ENCODE measurements at regions not wholly inside any gene's neighbourhood (a gene's known extent, or its start where the extent isn't known, plus 50 kb on each side); places are given as distances from the start of the nearest gene placed in this dataset.
"Not testable (repeated sequence)": the region's sequence is repeated elsewhere in the genome, so short reads cannot be mapped to it uniquely, and the experiment has no call there.

GRCh38 chr10:3876350-3876962 lies 91.4 kb upstream of the KLF6 start:
- DNase-seq = no peak

DNA sequence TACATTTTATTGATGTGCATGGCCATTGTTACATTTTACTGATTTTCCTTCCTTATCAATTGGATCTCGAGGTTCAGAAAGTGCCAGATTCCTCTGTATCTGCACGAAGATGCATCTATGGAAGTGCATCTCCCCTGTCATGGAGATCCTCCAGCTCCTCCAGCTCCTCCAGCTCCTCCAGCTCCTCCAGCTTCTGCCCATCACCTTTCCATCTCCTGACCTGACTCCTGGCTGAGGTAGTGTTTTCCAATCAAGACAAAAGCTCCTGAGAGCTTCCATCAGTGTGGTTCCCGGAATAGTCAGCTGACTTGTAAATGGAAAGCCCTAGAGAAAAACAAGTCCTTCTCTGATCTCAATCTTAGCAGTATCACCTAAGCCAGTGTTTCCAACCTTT lies 90.8 kb upstream of the KLF6 start:
- no peak overlapping the region for H3K27ac ChIP-seq
- 82 to 85% methylated on average over 3 of the region's 3 CpGs for WGBS, 2 donors
- TF ChIP-seq, protein P1, sequence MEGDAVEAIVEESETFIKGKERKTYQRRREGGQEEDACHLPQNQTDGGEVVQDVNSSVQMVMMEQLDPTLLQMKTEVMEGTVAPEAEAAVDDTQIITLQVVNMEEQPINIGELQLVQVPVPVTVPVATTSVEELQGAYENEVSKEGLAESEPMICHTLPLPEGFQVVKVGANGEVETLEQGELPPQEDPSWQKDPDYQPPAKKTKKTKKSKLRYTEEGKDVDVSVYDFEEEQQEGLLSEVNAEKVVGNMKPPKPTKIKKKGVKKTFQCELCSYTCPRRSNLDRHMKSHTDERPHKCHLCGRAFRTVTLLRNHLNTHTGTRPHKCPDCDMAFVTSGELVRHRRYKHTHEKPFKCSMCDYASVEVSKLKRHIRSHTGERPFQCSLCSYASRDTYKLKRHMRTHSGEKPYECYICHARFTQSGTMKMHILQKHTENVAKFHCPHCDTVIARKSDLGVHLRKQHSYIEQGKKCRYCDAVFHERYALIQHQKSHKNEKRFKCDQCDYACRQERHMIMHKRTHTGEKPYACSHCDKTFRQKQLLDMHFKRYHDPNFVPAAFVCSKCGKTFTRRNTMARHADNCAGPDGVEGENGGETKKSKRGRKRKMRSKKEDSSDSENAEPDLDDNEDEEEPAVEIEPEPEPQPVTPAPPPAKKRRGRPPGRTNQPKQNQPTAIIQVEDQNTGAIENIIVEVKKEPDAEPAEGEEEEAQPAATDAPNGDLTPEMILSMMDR (IDR thresholded peaks at IDR 0.05) = no peak
- TF ChIP-seq POLR2A (IDR thresholded peaks at IDR 0.05) = no peak
- no peaks in the 10 kb centered on the region for H3K9me3 ChIP-seq
- no peaks in the 10 kb centered on the region for H3K36me3 ChIP-seq (ENCODE audit: low read depth, missing control alignments)
- H3K27me3 ChIP-seq = no peaks in the 10 kb centered on the region
- DNase-seq = no peak
- intact Hi-C loops (cut with DNase I; ENCODE audit: low total_unique reads) = no loop called here
- no peaks in the 10 kb centered on the region for H3K4me1 ChIP-seq
- H3K4me3 ChIP-seq = no peak overlapping the region

More at GRCh38 chr10:3876350-3876962, 91.4 kb upstream of the KLF6 start:
- H3K36me3 ChIP-seq (ENCODE audit: low read depth, missing control alignments) = no peaks in the 10 kb centered on the region
- no peaks in the 10 kb centered on the region for H3K27me3 ChIP-seq
- H3K27ac ChIP-seq = no peak overlapping the region
- 76 to 86% methylated on average over 8 of the region's 8 CpGs for WGBS, 2 donors
- no peak overlapping the region for H3K4me3 ChIP-seq
- TF ChIP-seq, protein P1 (IDR thresholded peaks at IDR 0.05) = no peak
- TF ChIP-seq POLR2A (IDR thresholded peaks at IDR 0.05) = no peak
- intact Hi-C loops (cut with DNase I; ENCODE audit: low total_unique reads) = no loop called here
- H3K9me3 ChIP-seq = no peaks in the 10 kb centered on the region
- H3K4me1 ChIP-seq = no peaks in the 10 kb centered on the region

DNA sequence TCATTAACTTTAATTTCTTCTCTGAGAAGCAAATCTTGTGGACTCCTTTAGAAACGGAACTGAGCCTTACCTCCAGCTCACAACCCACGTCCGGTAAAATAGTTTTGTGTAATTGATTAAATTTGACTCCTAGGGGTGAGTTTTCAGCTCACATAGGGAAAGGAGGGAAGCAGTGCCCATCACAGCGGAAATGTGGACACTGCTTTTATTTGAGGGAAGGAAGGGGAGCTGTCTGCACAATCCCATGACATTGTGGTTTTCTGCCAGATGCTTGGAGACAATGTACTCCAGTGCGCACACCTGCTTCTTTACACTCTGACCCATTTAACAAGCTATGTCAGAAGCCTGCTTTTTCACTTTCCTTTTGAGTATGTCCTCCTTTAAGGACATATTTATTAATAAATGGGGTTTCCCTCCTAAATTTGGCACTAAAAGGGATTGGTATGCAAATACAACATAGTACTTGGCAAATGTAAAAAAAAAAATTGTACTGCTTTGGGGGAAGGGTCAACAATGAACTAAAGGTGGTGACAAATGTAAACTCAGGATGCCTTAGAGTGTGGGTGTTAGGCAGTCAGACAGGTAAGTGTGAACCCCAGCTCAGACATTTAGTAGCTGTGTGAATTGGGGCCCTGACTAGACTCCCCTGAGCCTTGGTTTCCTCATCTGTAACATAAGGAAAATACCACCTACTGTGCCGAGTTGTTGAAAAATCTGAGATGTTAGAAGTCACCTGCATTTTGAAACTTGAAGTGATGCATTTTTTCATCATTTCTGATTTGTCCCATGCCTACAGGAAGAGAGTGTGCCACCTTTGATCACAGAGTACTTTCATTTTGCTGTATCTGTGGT lies 90.2 kb upstream of the KLF6 start:
- H3K4me3 ChIP-seq = no peak overlapping the region
- H3K27ac ChIP-seq = no peak overlapping the region
- intact Hi-C loops (cut with DNase I; ENCODE audit: low total_unique reads) = no loop called here
- H3K36me3 ChIP-seq (ENCODE audit: low read depth, missing control alignments) = no peaks in the 10 kb centered on the region
- no peaks in the 10 kb centered on the region for H3K27me3 ChIP-seq
- no peaks in the 10 kb centered on the region for H3K9me3 ChIP-seq
- DNase-seq = no peak
- no peak for TF ChIP-seq POLR2A (IDR thresholded peaks at IDR 0.05)
- TF ChIP-seq, protein P1 (IDR thresholded peaks at IDR 0.05) = no peak
- WGBS, 2 donors = 75 to 77% methylated on average over 6 of the region's 6 CpGs
- H3K4me1 ChIP-seq = no peaks in the 10 kb centered on the region

- H3K4me1 ChIP-seq; DNase-seq; H3K4me3 ChIP-seq; intact Hi-C loops (cut with DNase I; ENCODE audit: low total_unique reads); H3K27ac ChIP-seq; H3K9me3 ChIP-seq; H3K27me3 ChIP-seq; H3K36me3 ChIP-seq (ENCODE audit: low read depth, missing control alignments): not testable (repeated sequence)
- WGBS, 2 donors = 88 to 94% methylated on average over 4 of the region's 4 CpGs
These were observed 89.6 kb upstream of the KLF6 start for GRCh38 chr10:3874610-3874989.

DNA sequence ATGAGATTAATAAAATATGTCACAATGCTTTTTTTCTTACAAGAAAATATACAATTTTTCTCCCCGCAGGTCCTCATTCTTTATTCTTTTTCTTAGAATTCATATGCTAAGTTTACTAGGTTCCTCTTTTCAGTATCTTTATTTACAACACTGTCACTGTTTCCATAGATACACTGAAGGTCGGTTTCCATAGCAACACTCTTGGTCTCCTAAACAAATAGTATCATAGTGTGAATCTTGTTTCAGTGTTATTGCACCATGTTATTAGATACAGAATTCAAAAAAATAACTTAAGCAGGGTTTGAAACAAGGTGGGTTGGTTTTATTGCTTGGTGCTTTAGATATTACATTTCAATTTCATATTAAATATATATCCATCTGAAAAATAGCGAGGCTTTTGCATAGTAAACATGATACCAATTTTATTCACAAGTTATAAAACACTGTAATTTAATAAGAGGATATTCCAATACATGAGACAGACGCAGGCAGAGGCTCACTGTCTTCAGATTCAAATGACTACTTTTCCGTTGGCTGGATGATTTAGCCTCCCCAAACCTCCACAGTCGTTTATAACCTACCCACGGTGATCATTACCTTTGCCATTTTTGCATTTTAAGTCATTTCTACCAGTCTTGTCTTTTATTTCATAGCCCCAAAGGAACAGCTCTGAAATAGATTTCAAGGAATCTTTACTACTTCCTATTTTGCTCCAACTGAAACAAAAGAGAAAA lies 88.9 kb upstream of the KLF6 start:
- H3K27me3 ChIP-seq = no peaks in the 10 kb centered on the region
- H3K4me1 ChIP-seq = no peaks in the 10 kb centered on the region
- WGBS, 2 donors = 56 to 62% methylated on average over 7 of the region's 7 CpGs
- no peaks in the 10 kb centered on the region for H3K9me3 ChIP-seq
- H3K4me3 ChIP-seq = no peak overlapping the region
- no peak overlapping the region for H3K27ac ChIP-seq
- no peak for DNase-seq
- intact Hi-C loops (cut with DNase I; ENCODE audit: low total_unique reads) = no loop called here
- H3K36me3 ChIP-seq (ENCODE audit: low read depth, missing control alignments) = no peaks in the 10 kb centered on the region
- TF ChIP-seq POLR2A (IDR thresholded peaks at IDR 0.05) = no peak
- TF ChIP-seq, protein P1 (IDR thresholded peaks at IDR 0.05) = no peak

All from testis (tissue), 2 donors.